ENCODE measurements at regions not wholly inside any gene's neighbourhood (a gene's known extent, or its start where the extent isn't known, plus 50 kb on each side); places are given as distances from the start of the nearest gene placed in this dataset.
"Not testable (repeated sequence)": the region's sequence is repeated elsewhere in the genome, so short reads cannot be mapped to it uniquely, and the experiment has no call there.

DNA sequence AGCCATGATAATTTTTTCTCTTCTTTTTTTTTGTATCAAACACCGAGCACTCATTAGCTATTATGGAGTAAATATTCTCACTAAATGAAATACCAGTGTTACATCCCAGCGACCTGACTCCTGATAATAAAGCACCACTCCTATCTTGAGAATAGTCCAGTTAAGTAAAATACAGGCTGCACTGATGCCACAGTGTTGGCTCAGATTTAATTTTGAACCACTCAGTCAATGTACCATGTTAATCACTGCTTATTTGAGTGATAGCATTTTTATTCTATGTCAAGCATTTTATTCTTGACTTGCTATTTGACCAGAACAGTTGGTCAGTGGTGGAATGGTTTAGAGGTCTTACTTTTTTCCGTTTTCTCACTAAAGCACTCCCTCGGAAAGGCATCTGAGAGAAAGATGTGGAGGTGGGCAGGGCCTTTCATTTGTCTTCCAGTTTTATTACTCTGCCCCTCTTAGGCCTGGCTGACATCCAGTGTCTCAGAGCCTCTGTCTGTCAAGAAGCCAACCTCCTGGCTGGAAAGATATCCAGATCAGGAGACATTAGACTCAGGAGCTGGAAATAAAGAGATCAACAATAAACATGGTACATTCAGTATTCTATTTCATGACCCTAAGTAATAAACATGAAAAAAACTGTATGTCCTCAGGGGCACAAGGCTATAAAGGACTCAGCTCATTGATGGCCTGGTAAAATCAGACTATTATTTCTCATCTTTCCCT, 457.8 kb downstream of the EPM2A start:
- Histone ChIP-seq H3K4me3 (ENCODE audit: low read depth, low read length) (no peak overlapping the region), H3K27ac (no peak overlapping the region), H3K27me3 (replicated peaks) (no peaks in the 10 kb centered on the region), H3K36me3 (replicated peaks) (no peaks in the 10 kb centered on the region)
- in situ Hi-C loops (cut with HindIII; ENCODE audit: low pct_ligation_motif_present, low sequenced_read_pairs), result no loop called here
- no peak for DNase-seq
- TF ChIP-seq CTCF (IDR thresholded peaks at IDR 0.05; ENCODE audit: low read depth, low read length, missing control alignments), result no peak

DNA sequence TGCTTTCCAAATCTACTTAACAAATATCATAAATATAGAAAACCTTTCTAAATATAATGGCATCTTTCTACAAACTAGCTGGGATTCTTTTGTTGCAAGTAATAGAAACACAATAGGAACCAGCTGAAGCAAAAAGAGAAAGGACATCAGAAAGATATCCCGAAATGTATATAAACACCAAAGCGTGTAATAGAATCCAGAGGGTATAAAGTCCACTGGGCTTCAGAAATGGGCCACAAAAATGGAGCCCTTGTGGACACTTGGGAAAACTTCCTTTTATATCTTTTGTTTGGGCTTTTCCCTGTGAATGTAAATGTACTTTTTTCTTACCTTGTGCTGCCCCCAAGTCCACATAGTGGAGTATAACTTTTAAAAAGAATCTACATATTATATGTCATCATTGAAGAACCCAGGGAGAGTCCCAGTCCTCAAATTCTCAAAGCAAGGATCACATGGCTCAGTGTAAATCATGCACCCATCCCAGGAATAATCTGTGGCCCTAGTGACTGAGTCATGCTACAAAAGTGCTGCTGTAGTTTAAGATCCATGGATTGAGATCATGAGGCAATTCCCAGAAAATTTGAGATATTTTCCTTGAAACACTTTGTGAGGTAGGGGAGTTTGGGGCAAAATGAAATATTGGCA, 457.0 kb downstream of the EPM2A start:
- Histone ChIP-seq H3K4me3 (ENCODE audit: low read depth, low read length) (no peak overlapping the region), H3K36me3 (replicated peaks) (no peaks in the 10 kb centered on the region), H3K27me3 (replicated peaks) (no peaks in the 10 kb centered on the region), H3K27ac (no peak overlapping the region)
- DNase-seq, result no peak
- TF ChIP-seq CTCF (IDR thresholded peaks at IDR 0.05; ENCODE audit: low read depth, low read length, missing control alignments), result no peak
- in situ Hi-C loops (cut with HindIII; ENCODE audit: low pct_ligation_motif_present, low sequenced_read_pairs), result no loop called here

DNA sequence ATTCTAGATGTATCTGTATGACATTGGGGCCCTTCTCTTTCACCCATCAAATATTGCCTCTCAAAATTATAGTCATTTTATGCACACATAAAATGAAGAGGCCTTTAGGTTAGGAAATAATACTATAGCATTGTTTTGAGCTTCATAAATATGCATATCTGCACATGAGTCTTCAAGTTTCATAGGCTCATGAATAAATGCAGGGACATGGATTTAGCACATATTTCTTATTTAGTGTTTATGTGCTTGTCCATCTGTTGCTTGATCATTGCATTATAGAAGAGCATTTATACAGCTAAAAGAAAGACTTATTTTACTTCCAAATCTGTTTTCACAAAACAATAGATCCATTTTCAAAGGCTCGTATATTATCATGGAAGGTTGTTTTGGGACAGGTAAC, 455.8 kb downstream of the EPM2A start:
- Histone ChIP-seq H3K4me3 (ENCODE audit: low read depth, low read length) (no peak overlapping the region), H3K27ac (no peak overlapping the region), H3K27me3 (replicated peaks) (no peaks in the 10 kb centered on the region), H3K36me3 (replicated peaks) (no peaks in the 10 kb centered on the region)
- in situ Hi-C loops (cut with HindIII; ENCODE audit: low pct_ligation_motif_present, low sequenced_read_pairs), result no loop called here
- no peak for DNase-seq
- TF ChIP-seq CTCF (IDR thresholded peaks at IDR 0.05; ENCODE audit: low read depth, low read length, missing control alignments), result no peak

DNA sequence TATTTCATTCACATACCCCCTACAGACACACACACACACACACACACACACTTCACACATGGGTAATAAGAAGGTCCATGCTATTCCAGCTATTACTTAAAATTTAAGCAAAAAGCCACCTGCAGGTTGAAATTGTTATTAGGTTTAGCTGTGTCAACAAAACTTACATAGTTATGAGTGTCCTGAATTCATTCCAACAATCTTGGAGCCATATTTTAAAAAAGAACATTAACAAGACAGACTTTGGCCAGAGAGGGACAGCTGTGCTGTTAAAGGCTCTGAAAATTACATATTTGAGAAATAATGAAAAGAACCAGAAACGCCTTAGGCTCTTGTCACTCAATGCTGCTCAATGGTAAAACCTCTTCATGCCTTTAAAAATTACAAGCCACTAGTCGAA, 455.3 kb downstream of the EPM2A start:
- Histone ChIP-seq H3K27ac (no peak overlapping the region), H3K27me3 (replicated peaks) (no peaks in the 10 kb centered on the region), H3K4me3 (ENCODE audit: low read depth, low read length) (no peak overlapping the region), H3K36me3 (replicated peaks) (no peaks in the 10 kb centered on the region)
- in situ Hi-C loops (cut with HindIII; ENCODE audit: low pct_ligation_motif_present, low sequenced_read_pairs), result no loop called here
- no peak for TF ChIP-seq CTCF (IDR thresholded peaks at IDR 0.05; ENCODE audit: low read depth, low read length, missing control alignments)
- no peak for DNase-seq

DNA sequence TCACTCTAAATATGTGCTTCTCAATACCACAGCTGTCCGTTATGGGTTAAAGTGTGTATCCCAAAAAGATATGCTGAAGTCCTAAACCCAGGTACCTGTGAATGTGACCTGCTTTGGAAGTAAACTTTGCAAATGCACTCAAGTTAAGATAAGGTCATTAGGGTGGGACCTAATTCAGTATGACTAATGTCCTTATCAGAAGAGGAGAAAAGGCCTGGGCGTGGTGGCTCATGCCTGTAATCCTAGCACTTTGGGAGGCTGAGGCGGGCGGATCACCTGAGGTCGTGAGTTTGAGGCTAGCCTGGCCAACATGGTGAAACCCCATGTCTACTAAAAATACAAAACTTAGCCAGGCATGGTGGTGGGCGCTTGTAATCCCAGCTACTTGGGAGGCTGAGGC, 452.1 kb downstream of the EPM2A start:
- H3K36me3 ChIP-seq (replicated peaks); H3K4me3 ChIP-seq (ENCODE audit: low read depth, low read length); H3K27ac ChIP-seq; in situ Hi-C loops (cut with HindIII; ENCODE audit: low pct_ligation_motif_present, low sequenced_read_pairs); DNase-seq; H3K27me3 ChIP-seq (replicated peaks): not testable (repeated sequence)

DNA sequence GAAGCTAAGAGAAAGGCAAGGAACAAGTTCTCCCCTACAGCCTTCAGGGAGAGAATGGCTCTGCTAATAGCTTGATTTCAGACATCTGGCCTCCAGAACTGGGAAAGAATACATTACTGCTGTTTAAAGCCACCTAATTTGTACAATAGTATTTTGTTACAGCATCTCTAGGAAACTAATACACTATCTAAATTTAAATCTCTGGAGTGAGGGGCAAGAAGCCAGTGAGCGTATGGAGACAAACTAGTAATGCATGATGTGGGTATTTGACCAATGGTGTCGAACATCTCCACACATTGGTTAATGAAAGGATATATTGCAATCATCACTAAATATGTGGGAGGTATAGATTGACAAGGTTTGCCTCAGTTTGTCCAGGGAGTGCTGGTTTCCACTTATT, 451.5 kb downstream of the EPM2A start:
- no peak for DNase-seq
- no peak for TF ChIP-seq CTCF (IDR thresholded peaks at IDR 0.05; ENCODE audit: low read depth, low read length, missing control alignments)
- Histone ChIP-seq H3K27ac (no peak overlapping the region), H3K36me3 (replicated peaks) (no peaks in the 10 kb centered on the region), H3K4me3 (ENCODE audit: low read depth, low read length) (no peak overlapping the region), H3K27me3 (replicated peaks) (no peaks in the 10 kb centered on the region)
- in situ Hi-C loops (cut with HindIII; ENCODE audit: low pct_ligation_motif_present, low sequenced_read_pairs), result no loop called here

Data from brain microvascular endothelial cell (primary cell).